ENCODE measurements at regions not wholly inside any gene's neighbourhood (a gene's known extent, or its start where the extent isn't known, plus 50 kb on each side); places are given as distances from the start of the nearest gene placed in this dataset.

DNA sequence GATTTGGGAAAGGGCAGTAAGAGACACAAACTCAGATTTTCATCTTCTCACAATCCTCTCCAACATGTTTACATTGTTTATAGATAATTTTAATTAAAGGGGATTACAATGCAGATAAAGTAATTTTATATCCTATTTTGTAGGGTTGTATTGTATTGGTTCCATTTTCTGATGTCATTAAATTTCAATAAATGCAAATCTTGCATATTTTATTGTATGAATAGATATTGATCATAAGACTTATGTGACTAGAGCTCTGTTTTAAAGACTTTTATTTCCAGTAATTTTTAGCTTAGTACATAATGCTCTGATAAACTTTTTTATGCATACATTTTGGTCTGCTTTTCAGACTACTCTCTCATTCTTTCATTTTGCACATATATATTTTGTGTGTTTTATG is 819.6 kb downstream of the TSN start:
- no peak for DNase-seq

GRCh38 chr2:122583159-122583917 is 827.9 kb downstream of the TSN start:
- DNase-seq: no peak

DNA sequence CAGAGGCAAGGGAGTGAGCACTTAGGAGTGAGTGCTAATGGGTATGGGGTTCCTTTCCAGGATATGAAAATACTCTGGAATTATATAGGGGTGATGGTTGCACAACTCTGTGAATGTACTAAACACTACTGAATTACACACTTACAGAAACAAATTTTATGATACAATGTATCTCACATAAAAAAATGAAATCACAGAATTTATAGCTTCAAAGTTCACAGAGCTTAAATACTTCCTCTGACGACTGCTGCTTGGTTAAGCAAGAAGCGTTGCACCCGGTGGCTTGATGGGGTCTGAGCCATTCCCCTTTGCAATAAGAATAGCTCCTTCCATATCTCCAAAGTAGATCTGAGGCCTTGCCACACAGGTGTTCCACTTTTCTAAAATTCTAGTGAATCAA is 835.1 kb downstream of the TSN start:
- DNase-seq: no peak

GRCh38 chr2:122595065-122595464 is 839.6 kb downstream of the TSN start:
- no peak for DNase-seq

GRCh38 chr2:122596598-122596997 is 841.1 kb downstream of the TSN start:
- no peak for DNase-seq

GRCh38 chr2:122598784-122599183 is 843.3 kb downstream of the TSN start:
- DNase-seq: no peak

DNA sequence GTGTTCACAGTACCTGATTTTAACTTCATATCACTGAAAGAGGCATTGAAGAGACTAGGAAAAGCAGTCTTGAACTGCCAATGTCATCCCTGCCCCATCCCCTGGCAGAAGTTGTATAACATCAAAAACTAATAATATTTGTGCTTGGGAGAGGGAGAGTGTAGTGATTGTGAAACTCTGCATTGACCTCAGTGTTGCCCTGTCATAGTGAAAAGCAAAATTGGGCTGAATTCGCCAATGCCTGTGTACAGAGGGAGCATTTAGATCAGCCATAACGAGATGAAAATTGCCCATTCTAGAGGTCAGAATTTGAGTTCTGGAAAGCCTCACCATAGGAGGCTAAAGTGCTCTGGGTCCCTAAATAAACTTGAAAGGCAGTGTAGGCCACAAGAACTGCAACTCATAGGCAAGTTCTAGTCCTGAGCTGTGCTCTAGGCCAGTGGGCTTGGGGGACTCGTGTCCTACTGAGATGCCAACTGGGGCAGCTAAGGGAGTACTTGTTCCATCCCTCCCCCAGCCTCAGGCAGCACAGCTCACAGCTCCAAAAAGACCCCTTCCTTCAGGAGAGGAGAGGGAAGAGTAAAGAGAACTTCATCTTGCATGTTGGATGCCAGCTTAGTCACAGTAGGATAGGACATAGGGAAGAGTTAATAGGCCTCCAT is 855.6 kb downstream of the TSN start:
- no peak for DNase-seq

- DNase-seq: no peak
These were observed 867.5 kb downstream of the TSN start for GRCh38 chr2:122622934-122623333.

- DNase-seq: no peak
These were observed 871.9 kb downstream of the TSN start for GRCh38 chr2:122627388-122627787.

DNA sequence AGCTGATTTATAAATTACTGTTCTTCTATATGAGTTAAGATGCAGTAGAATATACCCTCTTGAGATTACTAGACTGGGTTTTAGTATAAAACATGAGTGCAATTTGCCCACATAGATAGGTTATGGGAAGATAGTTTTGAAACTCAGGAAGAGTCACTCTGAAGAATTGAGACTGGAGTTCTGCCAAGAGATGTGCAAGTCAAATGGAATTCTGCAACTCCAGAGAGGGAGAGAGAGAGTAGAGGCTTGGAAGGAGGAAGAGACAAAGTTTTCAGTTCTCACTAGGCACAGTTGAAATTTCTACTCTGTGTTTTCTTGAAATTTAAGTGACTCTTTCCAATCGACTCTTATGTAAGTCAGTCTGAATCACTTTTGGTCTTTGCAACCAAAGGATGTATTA is 878.8 kb downstream of the TSN start:
- DNase-seq: peak; percentile 4

DNA sequence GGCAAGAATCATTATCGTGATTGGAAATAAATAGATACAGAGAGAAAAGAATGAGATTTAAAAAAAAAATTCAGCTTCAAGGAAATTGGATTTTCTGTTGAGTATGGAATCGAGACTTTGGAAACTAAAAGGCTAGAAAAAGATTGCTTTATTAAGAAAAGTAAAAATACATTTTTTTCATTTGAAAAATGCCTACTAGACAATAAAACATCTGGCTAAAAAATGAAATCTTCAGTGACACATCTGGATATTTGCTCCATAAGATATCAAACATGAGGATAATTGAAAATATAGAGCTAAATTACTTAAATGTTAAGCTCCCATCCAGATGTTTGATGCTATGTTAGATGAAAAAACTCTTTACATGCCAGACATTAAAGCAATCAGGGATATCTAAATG is 879.5 kb downstream of the TSN start:
- no peak for DNase-seq

DNA sequence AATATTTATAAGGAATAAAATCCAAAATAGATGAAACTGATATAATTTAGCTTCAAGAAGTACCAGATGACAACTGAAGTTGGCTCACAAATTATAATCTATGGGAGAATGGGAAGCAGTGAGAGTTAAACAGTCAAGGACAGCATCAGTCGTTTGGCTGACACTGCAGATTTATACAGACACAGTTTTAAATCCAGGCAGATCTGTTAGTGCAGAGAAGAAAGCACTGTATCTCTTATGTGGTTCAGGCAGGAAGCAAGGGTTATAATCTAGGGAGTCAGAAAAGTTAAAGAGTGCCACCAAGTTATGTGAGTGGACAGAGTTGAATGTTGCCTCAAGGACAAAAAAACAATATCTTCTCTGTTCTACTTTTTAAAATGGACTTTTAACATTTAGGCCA is 880.2 kb downstream of the TSN start:
- DNase-seq: no peak

GRCh38 chr2:122636097-122636496 is 880.6 kb downstream of the TSN start:
- no peak for DNase-seq

- DNase-seq: no peak
These were observed 883.7 kb downstream of the TSN start for GRCh38 chr2:122639176-122639575.

- peak; percentile 28 for DNase-seq
These were observed 884.3 kb downstream of the TSN start for GRCh38 chr2:122639711-122640110.

DNA sequence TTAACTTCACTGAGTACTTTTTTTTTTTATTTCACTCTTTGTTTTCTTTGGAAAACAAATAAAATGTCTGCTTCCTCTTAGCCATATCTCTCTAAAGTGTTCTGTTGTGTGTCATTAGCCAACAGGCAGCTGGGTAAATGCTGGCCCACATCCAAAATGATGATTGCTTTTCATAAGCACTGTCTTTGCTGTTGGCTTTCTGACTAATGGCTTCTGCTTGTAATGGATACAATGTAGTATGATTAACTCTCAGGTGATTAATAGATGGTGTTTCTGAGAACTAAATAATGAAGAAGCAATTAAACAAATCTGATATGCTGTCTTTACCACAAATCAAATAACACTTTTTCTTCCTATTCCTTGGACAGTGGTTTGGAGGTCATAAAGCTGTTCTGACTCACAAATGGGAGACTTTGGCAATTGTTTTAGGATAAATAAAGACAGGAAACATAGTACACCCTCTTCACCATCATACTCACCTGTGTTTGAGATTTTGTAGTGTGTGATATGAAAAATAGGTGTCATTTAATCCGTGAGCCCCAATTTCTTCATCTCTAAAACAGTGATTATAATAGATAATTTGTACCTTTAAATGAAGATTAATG is 888.4 kb downstream of the TSN start:
- DNase-seq: peak; percentile 67

DNA sequence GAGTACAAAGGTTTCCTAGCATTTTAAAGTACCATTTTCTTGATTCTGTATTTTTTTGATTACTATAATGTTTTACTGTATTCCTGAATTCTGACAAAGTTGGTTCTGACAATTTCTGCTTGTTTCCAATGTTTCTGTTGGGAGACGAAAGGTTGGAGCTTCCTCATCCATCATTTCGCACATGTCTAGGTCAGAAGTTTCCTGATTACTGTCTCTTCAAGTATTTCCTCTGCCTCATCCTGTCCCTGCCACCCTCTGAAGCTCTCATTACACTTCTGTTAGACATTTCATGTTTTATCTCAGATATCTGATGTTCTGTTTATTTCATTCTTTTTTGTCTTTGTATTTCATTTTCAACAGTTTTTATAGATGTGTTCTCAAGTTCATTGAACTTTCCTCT is 895.8 kb downstream of the TSN start:
- DNase-seq: no peak

GRCh38 chr2:122651780-122652179 is 896.3 kb downstream of the TSN start:
- no peak for DNase-seq

- no peak for DNase-seq
These were observed 897.2 kb downstream of the TSN start for GRCh38 chr2:122652670-122653069.

DNA sequence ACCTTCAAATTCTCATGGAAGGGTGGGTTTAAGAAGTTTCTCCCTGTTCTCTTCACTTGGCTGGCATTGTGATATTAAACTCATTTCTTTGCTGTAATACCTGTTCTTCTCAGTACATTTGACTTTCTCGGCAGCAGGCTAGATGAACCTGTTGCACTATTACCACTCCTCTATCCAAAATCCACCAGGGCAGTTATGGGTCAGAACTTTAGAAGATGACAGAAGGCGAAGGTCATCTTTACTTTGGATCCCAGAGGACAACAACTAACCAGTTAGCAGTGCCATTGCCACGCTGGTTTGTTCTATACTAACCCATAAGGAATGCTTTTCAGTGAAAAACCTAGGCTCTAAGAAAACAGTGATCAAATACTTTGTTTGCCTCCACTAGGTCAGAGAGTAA is 901.0 kb downstream of the TSN start:
- DNase-seq: no peak

DNA sequence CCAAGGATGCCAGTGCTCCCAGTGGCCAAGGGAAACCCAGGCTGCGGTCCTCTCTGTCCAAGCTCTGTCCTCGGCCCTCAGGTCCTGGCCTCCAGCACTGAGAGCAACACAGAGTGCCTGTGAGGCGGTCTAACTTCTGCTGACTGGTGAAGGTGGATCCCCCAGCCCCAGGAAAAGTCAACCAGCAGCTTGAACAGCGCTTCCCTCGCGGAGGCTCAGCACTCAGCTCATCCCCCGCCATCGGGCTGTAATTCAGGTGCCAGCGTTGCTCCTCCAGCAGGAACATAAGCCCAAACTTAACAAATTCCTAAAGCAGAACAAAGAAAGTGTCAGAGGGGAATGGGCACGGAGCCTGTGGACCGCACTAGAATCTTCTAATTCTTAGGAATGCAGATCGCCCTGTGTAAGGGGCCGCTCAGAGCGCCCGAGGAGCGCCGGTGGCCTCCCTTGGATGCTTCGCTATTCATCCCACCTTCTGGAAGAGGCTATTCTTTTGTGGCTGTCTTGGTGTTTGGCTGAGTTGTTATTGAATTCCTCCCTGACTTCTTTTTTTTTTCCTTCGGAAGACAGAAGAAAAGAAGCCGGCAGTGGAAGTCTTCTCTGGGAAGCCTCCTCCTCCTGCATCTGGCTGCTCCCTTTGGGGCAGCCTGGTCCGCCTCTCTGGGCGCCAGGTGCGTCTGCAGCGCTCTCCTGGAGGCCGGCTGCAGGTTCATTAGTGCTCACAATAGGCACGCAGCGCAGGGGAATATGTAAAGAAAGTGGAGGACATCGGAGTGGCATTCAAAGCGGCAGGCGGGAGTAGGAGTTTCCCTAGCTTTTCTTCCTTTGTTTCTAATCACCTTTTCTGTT is 905.6 kb downstream of the TSN start:
- DNase-seq: no peak

DNA sequence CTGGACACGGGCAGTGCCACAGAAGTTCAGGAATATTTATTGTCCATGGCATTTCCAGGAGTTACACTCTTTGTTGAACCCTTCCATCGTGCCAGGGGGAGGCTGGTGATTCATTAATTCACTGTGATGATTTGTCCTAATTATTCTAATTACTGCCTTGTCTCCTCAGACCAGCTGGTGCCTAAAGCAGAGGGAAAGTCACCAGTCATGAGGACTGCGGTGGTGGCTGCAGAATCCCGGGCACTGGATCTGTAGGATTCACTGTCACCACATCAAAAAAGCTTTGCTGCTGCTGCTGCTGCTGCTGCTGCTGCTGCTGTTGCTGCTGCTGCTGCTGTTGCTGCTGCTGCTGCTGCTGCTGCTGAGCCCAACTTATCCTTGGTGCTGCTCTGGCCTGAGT is 908.2 kb downstream of the TSN start:
- DNase-seq: no peak

- no peak for DNase-seq
These were observed 914.2 kb downstream of the TSN start for GRCh38 chr2:122669627-122670026.
